NCI-H1105 treated with DMSO at 0.1 percent for 48 hours (cell line): ENCODE measurements at regions not wholly inside any gene's neighbourhood (a gene's known extent, or its start where the extent isn't known, plus 50 kb on each side); places are given as distances from the start of the nearest gene placed in this dataset.
"Not testable (repeated sequence)": the region's sequence is repeated elsewhere in the genome, so short reads cannot be mapped to it uniquely, and the experiment has no call there.

Experiments
- DNase-seq: peaks from one replicate; lab custom pipeline; 2025; lab: John Stamatoyannopoulos, UW

DNA sequence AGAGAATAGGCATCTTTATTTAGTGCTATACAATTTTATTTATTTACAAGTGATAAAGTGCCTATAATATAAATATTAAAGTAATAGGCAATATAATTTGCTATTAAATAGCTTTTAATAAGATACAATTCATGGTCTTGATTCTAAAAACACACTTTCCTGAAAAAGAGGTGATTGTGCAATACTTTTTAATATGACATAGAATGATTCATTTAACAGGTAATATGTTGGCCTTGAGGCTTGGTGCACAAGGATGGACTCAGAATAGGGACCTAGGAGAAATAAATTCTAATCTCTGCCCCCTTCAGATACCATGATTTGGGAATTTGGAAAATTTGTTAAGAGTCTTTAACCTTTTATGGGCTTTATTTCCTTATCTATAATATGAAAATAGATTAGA is 149.9 kb upstream of the FUT9 start:
- DNase-seq, result no peak

DNA sequence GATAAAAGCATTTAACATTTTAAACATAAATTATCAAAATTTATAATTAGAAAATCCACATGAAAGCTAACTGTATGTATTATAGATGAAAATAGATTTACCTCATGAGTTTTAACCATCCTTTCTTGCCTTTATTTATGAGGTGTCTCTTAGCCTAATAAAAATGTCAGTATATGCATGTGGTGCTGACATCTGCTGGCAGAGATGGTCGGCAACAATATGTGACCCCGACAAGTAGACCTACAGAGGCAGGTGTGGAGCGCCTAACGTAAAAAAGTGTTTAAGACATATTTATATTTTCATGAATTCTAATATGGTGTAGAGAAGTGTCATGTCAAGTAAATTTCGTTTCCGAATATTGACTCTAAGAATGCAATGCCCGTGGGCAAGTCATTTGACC is 149.0 kb upstream of the FUT9 start:
- peak; percentile 31 for DNase-seq

- DNase-seq, result no peak
Measured at GRCh38 chr6:95867205-95867604, 148.6 kb upstream of the FUT9 start.

DNA sequence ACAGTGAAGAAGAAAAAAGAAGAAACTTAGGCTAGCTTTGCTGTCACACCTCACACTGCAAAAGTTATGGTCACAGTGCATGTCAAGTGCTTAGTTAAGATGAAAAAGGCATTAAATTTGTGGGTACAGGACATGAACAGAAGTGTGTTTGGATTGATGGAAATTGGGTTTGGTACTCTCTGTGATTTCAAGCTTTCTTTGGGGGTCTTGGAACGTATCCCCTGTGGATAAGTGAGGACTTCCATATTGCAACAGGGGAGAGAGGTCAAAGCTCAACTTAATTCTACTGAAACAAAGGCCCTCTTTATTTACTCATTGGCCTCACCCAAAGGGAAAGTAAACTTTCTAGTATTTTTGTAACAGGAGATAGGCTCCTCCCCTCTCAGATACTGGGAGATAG is 138.3 kb upstream of the FUT9 start:
- DNase-seq, result no peak

GRCh38 chr6:95879856-95880255 is 135.9 kb upstream of the FUT9 start:
- no peak for DNase-seq

- no peak for DNase-seq
Measured at GRCh38 chr6:95882371-95882770, 133.4 kb upstream of the FUT9 start.

DNA sequence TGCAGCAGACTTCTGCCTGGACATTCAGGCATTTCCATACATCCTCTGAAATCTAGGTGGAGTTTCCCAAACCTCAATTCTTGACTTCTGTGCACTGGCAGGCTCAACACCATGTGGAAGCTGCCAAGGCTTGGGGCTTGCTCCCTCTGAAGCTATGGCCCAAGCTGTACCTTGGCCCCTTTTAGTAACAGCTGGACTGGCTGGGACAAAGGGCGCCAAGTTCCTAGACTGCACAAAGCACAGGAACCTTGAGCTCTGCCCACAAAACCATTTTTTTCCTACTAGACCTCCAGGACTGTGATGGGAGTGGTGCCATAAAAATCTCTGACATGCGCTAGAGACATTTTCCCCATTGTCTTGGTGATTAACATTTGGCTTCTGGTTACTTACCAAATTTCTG is 127.1 kb upstream of the FUT9 start:
- not testable (repeated sequence) for DNase-seq

- DNase-seq, result no peak
Measured at GRCh38 chr6:95905132-95905531, 110.6 kb upstream of the FUT9 start.

GRCh38 chr6:95917034-95917433 is 98.7 kb upstream of the FUT9 start:
- no peak for DNase-seq

DNA sequence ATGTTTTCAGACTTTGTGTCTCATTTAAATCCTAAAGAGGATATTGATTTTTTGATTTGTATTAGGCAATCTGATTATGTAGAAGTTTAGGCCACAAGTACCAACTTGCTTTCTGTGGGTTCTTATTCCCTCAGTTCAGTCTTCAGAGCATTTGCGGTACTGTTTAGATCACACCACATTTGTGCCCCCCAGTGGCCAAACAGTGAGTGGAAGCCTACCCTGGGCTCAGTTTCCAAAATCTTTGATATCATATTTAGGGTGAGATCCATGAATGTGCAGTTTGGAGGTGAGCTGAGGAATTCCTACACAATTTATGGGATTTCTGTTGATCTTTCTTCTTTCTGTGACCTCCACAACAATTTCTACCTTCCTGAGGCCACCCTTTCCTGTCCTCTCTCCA is 92.3 kb upstream of the FUT9 start:
- no peak for DNase-seq

- no peak for DNase-seq
Measured at GRCh38 chr6:95935736-95936135, 80.0 kb upstream of the FUT9 start.

DNA sequence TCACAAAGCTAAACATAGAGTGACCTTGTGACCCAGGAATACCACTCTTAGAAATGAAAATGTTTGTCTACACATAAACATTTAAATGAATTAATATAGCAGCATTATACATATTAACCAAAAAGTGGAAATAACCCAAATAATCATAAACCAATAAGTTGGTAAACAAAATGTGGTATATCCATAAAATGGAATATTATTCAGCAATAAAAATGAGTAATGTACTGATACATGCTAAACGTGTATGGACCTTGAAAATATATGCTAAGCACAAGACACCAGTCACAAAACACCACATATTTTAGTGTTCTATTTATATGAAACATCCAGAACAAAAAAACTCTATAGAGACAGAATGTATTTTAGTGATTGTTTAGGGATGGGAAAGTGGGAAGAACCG is 68.9 kb upstream of the FUT9 start:
- DNase-seq, result no peak

DNA sequence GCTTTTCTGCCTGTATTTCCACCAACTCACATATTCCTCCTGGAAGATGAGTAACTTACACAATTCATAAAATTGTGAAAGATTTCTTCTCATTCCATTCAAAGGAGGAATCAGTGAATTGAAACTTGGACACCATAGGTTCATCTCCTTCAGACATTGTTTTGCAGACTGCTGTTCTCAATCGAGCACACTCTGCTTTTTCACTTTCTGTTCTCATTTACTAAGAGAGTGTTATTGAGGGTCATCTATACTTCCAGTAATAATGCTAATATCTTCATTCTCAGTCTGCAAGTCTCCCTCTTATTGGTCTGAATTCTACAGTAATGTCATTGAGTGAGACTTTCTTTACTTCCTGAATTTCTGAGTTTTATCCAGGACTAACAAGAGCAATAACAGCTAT is 67.5 kb upstream of the FUT9 start:
- no peak for DNase-seq

GRCh38 chr6:95949985-95950384 is 65.8 kb upstream of the FUT9 start:
- no peak for DNase-seq

- DNase-seq, result no peak
Measured at GRCh38 chr6:95958686-95959085, 57.1 kb upstream of the FUT9 start.

DNA sequence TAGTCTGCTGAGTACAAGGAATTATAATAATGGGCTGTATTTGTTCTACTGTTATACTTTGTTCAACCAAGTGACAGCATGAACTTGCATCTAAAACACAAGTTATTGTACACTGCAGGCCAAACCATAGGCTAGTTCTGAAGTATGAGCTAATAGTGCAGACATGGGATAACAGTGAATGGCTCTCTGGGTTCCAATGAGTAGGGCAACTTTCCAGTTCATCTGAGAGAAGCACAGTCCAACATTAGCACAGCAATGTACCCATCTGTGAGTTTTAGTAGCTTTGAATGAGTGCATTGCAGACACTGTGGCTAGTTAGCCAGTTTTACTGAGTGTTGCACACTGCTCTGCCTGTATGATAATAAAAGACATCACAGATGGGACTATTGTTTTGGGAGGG is 56.5 kb upstream of the FUT9 start:
- no peak for DNase-seq
